ENCODE measurements at regions not wholly inside any gene's neighbourhood (a gene's known extent, or its start where the extent isn't known, plus 50 kb on each side); places are given as distances from the start of the nearest gene placed in this dataset.

DNA sequence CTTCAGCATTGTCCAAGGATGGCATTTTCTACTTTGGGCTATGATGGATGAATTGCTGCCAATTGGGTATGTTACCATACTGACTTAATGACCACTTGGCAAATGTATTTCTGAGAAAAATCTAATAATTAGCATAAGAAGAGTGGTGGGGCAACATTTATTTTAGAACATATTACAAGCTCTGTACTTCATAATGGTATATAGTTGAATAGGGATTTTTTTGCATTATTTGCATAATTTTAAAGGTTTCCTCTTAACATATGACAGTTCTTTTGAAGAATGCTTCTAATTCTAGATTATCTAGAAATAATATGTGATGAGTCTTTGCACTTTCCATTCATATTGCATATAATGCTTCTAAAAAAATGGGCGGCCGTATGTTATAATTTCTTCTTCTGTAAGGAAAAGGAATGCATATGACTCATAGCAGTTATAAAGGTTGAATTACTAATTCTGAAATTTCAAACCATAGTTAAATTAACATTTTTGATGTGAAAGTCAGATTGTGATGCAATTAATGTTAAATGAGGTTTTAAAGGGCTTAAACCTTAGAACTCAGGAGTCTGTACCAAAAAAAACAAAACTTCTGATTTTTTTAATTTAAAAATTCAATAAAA lies 1652.3 kb upstream of the SLC39A10 start:
- no peak for DNase-seq (ENCODE audit: low spot score)

DNA sequence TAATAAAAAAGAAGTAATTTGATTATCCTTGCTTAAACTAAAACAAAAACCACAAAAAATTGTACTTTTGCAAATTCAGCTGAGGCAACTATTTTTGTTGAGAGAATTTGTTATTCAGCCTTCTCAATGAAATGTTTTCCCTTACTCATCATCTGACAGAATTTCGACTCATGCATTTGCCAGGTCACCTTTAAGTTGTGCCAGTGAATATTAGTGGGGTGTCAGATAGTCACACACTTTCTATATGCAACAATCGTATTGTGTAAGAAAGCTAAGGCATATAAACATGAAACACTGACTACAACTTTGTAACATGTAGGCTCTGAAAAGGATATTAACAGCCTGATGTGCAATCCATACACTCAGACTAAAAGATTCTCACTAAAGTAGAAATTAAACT lies 1653.1 kb upstream of the SLC39A10 start:
- DNase-seq (ENCODE audit: low spot score): no peak

GRCh38 chr2:194002699-194003368 lies 1654.2 kb upstream of the SLC39A10 start:
- DNase-seq (ENCODE audit: low spot score): no peak

- no peak for DNase-seq (ENCODE audit: low spot score)
Measured at GRCh38 chr2:193990868-193991267, 1666.2 kb upstream of the SLC39A10 start.

DNA sequence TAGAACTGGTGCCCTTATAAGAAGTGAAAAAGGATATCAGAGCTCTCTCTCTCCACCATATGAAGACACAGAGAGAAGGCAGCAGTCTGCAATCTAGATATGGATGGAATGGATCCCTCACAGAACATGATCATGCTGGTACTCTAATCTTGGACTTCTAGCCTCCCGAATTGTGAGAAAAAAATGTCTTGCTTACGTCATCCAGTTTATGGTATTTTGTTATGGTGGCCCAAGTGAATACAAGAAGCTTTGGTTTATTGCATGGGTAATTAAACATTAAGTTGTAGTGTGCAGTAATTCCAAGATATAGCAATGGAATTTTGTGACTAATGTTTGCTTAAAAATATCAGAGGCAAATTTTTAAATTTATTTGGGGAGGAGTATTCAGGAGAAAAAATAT lies 1667.4 kb upstream of the SLC39A10 start:
- no peak for DNase-seq (ENCODE audit: low spot score)

DNA sequence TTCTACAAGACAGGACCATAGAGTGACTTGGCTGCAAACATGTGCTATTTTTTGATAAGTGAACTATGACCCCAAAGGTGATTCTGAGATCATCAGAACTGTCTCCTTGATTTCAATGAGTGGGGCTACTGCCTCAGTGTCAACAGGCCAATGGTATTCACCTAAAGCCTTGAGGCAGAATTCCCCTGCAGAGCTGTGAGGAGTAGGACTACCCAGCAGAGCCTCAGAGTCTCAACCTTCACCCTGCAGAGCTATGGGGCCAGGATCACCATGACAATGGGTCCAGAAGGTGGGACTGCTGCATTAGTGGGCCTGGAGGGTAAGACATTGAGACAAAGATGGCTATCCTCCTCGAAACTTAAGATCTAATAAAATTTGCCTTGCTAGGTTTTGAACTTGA lies 1668.2 kb upstream of the SLC39A10 start:
- no peak for DNase-seq (ENCODE audit: low spot score)

- DNase-seq (ENCODE audit: low spot score): no peak
Measured at GRCh38 chr2:193985272-193985671, 1671.8 kb upstream of the SLC39A10 start.

DNA sequence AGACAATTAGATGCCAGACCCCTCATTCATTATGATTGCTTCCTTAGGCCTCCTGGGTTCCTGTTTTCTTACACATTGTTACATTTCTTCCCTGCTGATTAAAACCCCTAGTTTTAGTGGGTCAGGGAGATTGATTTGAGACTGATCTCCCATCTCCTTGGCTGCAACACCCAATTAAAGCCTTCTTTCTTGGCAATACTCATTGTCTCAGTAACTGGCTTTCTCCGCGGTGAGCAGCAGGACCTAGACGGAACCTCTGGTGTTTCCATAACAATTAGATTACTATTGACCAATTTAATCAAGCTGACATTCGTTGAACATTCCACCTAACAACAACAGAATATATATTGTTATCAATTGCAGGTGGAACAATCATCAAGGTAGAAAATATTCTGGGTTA lies 1676.4 kb upstream of the SLC39A10 start:
- no peak for DNase-seq (ENCODE audit: low spot score)

GRCh38 chr2:193973781-193974180 lies 1683.2 kb upstream of the SLC39A10 start:
- DNase-seq (ENCODE audit: low spot score): no peak

DNA sequence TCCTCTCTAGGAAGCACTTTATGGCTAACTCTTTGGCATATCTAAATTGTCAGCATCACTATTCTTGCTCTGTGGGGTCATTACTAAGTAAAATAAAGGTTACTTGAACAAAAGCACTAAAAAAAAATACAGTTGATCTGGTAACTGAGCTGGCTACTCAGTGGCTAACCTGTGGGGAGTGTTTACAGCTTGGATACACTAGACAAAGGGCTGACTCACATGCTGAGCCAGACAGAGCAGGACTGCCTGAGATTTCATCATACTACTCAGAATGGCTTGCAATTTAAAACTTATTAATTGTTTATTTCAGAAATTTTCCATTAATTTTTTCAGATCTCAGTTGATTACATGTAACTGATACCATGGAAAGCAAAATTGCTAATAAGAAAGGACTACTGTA lies 1690.4 kb upstream of the SLC39A10 start:
- no peak for DNase-seq (ENCODE audit: low spot score)

- no peak for DNase-seq (ENCODE audit: low spot score)
Measured at GRCh38 chr2:193965263-193965662, 1691.8 kb upstream of the SLC39A10 start.

GRCh38 chr2:193963472-193964119 lies 1693.4 kb upstream of the SLC39A10 start:
- peak; percentile 14 for DNase-seq (ENCODE audit: low spot score)

DNA sequence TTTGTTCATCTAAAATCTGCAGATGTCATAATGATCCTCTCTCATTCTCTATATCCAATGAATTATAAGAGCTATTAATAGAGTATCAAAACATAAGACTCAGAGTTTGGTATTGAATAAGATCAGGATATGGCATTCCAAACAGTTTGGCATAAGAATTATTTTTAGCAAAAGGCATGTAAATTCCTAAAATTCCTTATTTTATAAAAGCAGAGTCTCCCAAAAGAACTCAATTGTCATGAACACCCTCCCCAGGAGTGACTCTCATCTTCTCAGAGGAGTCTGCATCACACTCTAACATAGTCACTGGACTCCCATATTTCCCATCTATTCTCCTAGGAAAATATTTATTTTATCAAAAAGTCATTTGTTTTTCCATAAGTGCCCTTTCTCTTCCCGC lies 1710.2 kb upstream of the SLC39A10 start:
- no peak for DNase-seq (ENCODE audit: low spot score)

- DNase-seq (ENCODE audit: low spot score): no peak
Measured at GRCh38 chr2:193943406-193943960, 1713.5 kb upstream of the SLC39A10 start.

DNA sequence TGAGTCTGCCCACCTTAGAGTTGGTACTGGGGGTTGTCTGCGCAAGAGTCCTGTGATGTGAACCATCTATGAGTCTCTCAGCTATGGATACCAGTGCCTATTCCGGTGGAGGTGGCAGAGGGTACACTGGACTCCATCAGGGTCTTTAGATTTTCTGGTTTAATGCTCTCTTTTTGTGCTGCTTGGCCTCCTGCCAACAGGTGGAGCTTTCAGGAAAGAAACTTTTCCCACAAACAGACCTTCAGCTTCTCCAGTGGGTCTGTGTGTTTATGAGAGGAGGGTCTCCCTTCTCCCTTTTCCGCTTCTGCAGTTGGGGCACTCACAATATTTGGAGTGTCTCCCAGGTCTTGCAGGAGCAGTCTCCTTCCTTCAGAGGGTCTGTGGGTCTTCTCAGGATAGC lies 1721.9 kb upstream of the SLC39A10 start:
- no peak for DNase-seq (ENCODE audit: low spot score)

- DNase-seq (ENCODE audit: low spot score): no peak
Measured at GRCh38 chr2:193929131-193929530, 1727.9 kb upstream of the SLC39A10 start.

DNA sequence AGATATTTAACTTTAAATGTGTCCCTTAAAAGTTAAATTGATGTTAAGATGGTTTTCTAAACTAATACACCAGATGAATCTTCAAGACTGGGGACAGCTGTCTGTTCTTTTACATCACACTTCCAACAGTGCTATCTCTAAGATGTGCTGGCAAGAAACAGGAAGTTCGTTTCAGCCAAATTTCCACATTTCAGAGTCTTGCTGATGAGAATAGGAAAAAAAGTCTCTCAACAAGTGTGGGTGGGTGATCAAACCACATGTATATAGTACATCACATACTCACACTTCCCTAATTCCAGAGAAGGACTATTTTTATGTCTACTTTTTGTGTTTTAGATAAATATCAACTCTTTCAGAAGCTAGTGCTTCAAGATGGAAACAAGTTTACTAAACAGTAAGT lies 1712.8 kb upstream of the TMEFF2 start:
- DNase-seq (ENCODE audit: low spot score): no peak

GRCh38 chr2:193900292-193900691 lies 1705.6 kb upstream of the TMEFF2 start:
- no peak for DNase-seq (ENCODE audit: low spot score)

GRCh38 chr2:193895226-193895625 lies 1700.5 kb upstream of the TMEFF2 start:
- no peak for DNase-seq (ENCODE audit: low spot score)

GRCh38 chr2:193894081-193894480 lies 1699.3 kb upstream of the TMEFF2 start:
- no peak for DNase-seq (ENCODE audit: low spot score)

- no peak for DNase-seq (ENCODE audit: low spot score)
Measured at GRCh38 chr2:193891023-193891422, 1696.3 kb upstream of the TMEFF2 start.

DNA sequence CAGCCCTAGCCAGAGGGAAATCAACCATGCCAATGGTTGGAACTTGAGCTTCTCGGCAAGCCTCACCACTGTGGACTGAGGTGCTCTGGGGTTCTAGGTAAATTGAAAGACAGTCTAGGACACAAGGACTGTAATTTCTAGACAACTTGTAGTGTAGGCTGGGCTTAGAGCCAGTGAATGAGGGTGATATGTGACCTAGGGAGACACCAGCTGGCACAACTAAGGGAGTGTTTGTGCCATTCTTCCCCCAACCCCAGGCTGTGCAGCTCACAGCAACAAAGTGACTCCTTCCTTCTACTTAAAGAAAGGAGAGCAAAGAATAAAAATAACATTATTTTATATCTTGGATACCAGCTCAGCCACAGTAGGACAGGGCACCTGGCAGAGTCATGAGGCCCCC lies 1690.7 kb upstream of the TMEFF2 start:
- no peak for DNase-seq (ENCODE audit: low spot score)

- no peak for DNase-seq (ENCODE audit: low spot score)
Measured at GRCh38 chr2:193883820-193884219, 1689.1 kb upstream of the TMEFF2 start.

Data from umbilical cord (tissue), 1 donor.